H1 (cell line): ENCODE measurements at regions not wholly inside any gene's neighbourhood (a gene's known extent, or its start where the extent isn't known, plus 50 kb on each side); places are given as distances from the start of the nearest gene placed in this dataset.

Source experiments
- CTCF ChIA-PET: fragments of 300-600 bp; sonication (Branson Sonifier 250); formaldehyde crosslinking; loops from one replicate; lab custom pipeline; 2021; ENCODE audit not compliant: partially characterized antibody; lab: Charles Lee
- POLR2A ChIA-PET: fragments of 300-600 bp; sonication (Branson Sonifier 250); formaldehyde crosslinking; loops from one replicate; lab custom pipeline; 2021; ENCODE audit warnings: inconsistent platforms; ENCODE audit not compliant: partially characterized antibody; lab: Charles Lee
- DNase-seq, 2 experiments: peaks; one replicate each; pipeline versions ENCODE4 v3.0.0 to v3.0.0-alpha.2; 2010 to 2022; ENCODE audit warnings: low spot score in 2 of 2, low read depth in 1 of 2, mixed read lengths in 1 of 2
- FAIRE-seq: peaks from 2 replicates; lab custom pipeline; 2011; peaks lifted over from hg19 to GRCh38; lab: Jason Lieb, UNC
- H2AFZ ChIP-seq: 2 replicates; pipeline ENCODE4 v1.8.1; 2012; ENCODE audit warnings: low read length, inconsistent platforms
- H2AK5ac ChIP-seq: 2 replicates; pipeline ENCODE4 v1.6.1; 2013; ENCODE audit warnings: low read depth, low read length
- H2BK120ac ChIP-seq: replicated peaks from 2 replicates; pipeline ENCODE3; 2013; ENCODE audit warnings: low read depth, low read length, inconsistent platforms
- H2BK12ac ChIP-seq: 2 replicates; pipeline ENCODE4 v1.6.1; 2013; ENCODE audit warnings: low read depth, low read length
- H2BK15ac ChIP-seq: 2 replicates; pipeline ENCODE4 v1.6.1; 2013; ENCODE audit warnings: low read length
- H2BK20ac ChIP-seq: 2 replicates; pipeline ENCODE4 v1.6.1; 2013; ENCODE audit warnings: low read length
- H2BK5ac ChIP-seq: 2 replicates; pipeline ENCODE4 v1.6.1; 2013; ENCODE audit warnings: low read depth, low read length
- H3K14ac ChIP-seq: 2 replicates; pipeline ENCODE4 v1.6.1; 2013; ENCODE audit warnings: inconsistent platforms; ENCODE audit not compliant: insufficient read length
- H3K18ac ChIP-seq: 2 replicates; pipeline ENCODE4 v1.6.1; 2013; ENCODE audit warnings: low read length; ENCODE audit errors: extremely low read depth
- H3K23ac ChIP-seq: 2 replicates; pipeline ENCODE4 v1.6.1; 2013; ENCODE audit warnings: inconsistent platforms; ENCODE audit not compliant: insufficient read length
- H3K23me2 ChIP-seq: 2 replicates; pipeline ENCODE4 v1.6.1; 2013; ENCODE audit warnings: low read depth, low read length
- H3K27ac ChIP-seq: 2 replicates; pipeline ENCODE4 v1.6.1; 2011; ENCODE audit warnings: low read depth, low read length, inconsistent platforms
- H3K27me3 ChIP-seq, 4 experiments: replicated peaks in 1 of 4; 1 replicate in 1 of 4; 2 replicates in 3 of 4; pipeline versions ENCODE4 v1.6.1 to v1.8.1; 2011 to 2013; ENCODE audit warnings: low read length in 3 of 4, mild to moderate bottlenecking in 3 of 4, inconsistent platforms in 2 of 4, mixed read lengths in 2 of 4, moderate library complexity in 1 of 4; ENCODE audit not compliant: control insufficient read depth in 3 of 4, insufficient read depth in 3 of 4; ENCODE audit errors: extremely low read depth in 1 of 4
- H3K36me3 ChIP-seq, 4 experiments: 2 replicates each; pipeline versions ENCODE4 v1.6.1 to v1.8.1; 2011 to 2013; ENCODE audit warnings: mild to moderate bottlenecking in 4 of 4, low read length in 3 of 4, moderate library complexity in 2 of 4, control low read depth in 1 of 4, inconsistent platforms in 1 of 4; ENCODE audit not compliant: insufficient read depth in 4 of 4, control insufficient read depth in 2 of 4
- H3K4ac ChIP-seq: replicated peaks from 2 replicates; pipeline ENCODE3; 2013; ENCODE audit warnings: low read length, low read depth, mixed read lengths, inconsistent platforms; ENCODE audit not compliant: insufficient read length
- H3K4me1 ChIP-seq, 4 experiments: replicated peaks in 1 of 4; 1 replicate in 1 of 4; 2 replicates in 3 of 4; pipeline versions ENCODE4 v1.6.1 to v1.8.1; 2011 to 2013; ENCODE audit warnings: low read length in 3 of 4, inconsistent platforms in 2 of 4, mixed read lengths in 1 of 4; ENCODE audit not compliant: insufficient read depth in 4 of 4, control insufficient read depth in 3 of 4
- H3K4me2 ChIP-seq, 2 experiments: 2 replicates each; pipeline versions ENCODE4 v1.6.1 to v1.8.1; 2011 to 2013; ENCODE audit warnings: low read depth in 2 of 2, low read length in 2 of 2, control low read depth in 1 of 2, inconsistent platforms in 1 of 2, mild to moderate bottlenecking in 1 of 2; ENCODE audit not compliant: insufficient read depth in 1 of 2
- H3K4me3 ChIP-seq, 4 experiments: fragments of 200-600, 300-600 bp in 1 of 4; sonication (generic), shearing (Covaris generic), sonication (Bioruptor Twin) in 1 of 4; 2 replicates each; pipeline versions ENCODE4 v1.5.1 to v1.8.1; 2011 to 2016; ENCODE audit warnings: low read length in 4 of 4, low read depth in 3 of 4, control low read depth in 2 of 4, inconsistent platforms in 2 of 4, mild to moderate bottlenecking in 2 of 4, mixed read lengths in 1 of 4, moderate library complexity in 1 of 4; ENCODE audit not compliant: insufficient read depth in 2 of 4; ENCODE audit errors: extremely low read depth in 1 of 4
- H3K56ac ChIP-seq: replicated peaks from 2 replicates; pipeline ENCODE3; 2013; ENCODE audit warnings: low read depth, mild to moderate bottlenecking, mixed read lengths, low read length, inconsistent platforms; ENCODE audit not compliant: insufficient read length
- H3K79me1 ChIP-seq: 2 replicates; pipeline ENCODE4 v1.6.1; 2013; ENCODE audit warnings: low read depth, low read length, control low read depth
- H3K79me2 ChIP-seq, 2 experiments: 2 replicates each; pipeline versions ENCODE4 v1.6.1 to v1.8.1; 2012 to 2013; ENCODE audit warnings: low read length in 2 of 2, mild to moderate bottlenecking in 2 of 2, inconsistent platforms in 1 of 2; ENCODE audit not compliant: insufficient read depth in 2 of 2, control insufficient read depth in 1 of 2
- H3K9ac ChIP-seq, 4 experiments: replicated peaks in 1 of 4; 1 replicate in 1 of 4; 2 replicates in 3 of 4; pipeline versions ENCODE4 v1.6.1 to v1.8.1; 2011 to 2013; ENCODE audit warnings: low read depth in 3 of 4, low read length in 3 of 4, control low read depth in 2 of 4, mild to moderate bottlenecking in 2 of 4, moderate library complexity in 2 of 4, inconsistent platforms in 1 of 4; ENCODE audit errors: extremely low read depth in 1 of 4
- H3K9me3 ChIP-seq, 2 experiments: 2 replicates each; pipeline versions ENCODE4 v1.6.1 to v1.8.1; 2012 to 2013; ENCODE audit warnings: mild to moderate bottlenecking in 2 of 2, moderate library complexity in 2 of 2, control low read depth in 1 of 2, inconsistent platforms in 1 of 2, low read depth in 1 of 2, low read length in 1 of 2, mixed read lengths in 1 of 2; ENCODE audit not compliant: insufficient read depth in 2 of 2
- H4K20me1 ChIP-seq, 2 experiments: replicated peaks in 1 of 2; 2 replicates each; pipeline versions ENCODE3 to v1.8.1; 2011 to 2013; ENCODE audit warnings: inconsistent platforms in 2 of 2, low read length in 2 of 2, mild to moderate bottlenecking in 1 of 2; ENCODE audit not compliant: insufficient read depth in 2 of 2, control insufficient read depth in 1 of 2
- H4K5ac ChIP-seq: 2 replicates; pipeline ENCODE4 v1.6.1; 2013; ENCODE audit warnings: low read length, low read depth, mixed read lengths, inconsistent platforms; ENCODE audit not compliant: insufficient read length
- H4K8ac ChIP-seq: 2 replicates; pipeline ENCODE4 v1.8.0; 2013; ENCODE audit warnings: mild to moderate bottlenecking, moderate library complexity, low read length, inconsistent platforms; ENCODE audit not compliant: insufficient read depth; ENCODE audit errors: extremely low read depth
- H4K91ac ChIP-seq: replicated peaks from 2 replicates; pipeline ENCODE3; 2013; ENCODE audit warnings: low read length, mixed read lengths, inconsistent platforms; ENCODE audit not compliant: insufficient read length
- EGR1 ChIP-seq: IDR thresholded peaks from 2 replicates; pipeline ENCODE4 v1.6.1; 2011; ENCODE audit warnings: low read depth, low read length, borderline replicate concordance
- FOSL1 ChIP-seq: IDR thresholded peaks from 2 replicates; pipeline ENCODE4 v1.6.1; 2011; ENCODE audit warnings: mild to moderate bottlenecking, low read depth, low read length, moderate library complexity; ENCODE audit not compliant: insufficient read depth
- GABPA ChIP-seq: IDR thresholded peaks from 2 replicates; pipeline ENCODE4 v1.6.1; 2011; ENCODE audit warnings: mild to moderate bottlenecking, low read length, moderate library complexity, borderline replicate concordance; ENCODE audit not compliant: insufficient read depth
- GTF2F1 ChIP-seq: IDR thresholded peaks from 2 replicates; pipeline ENCODE4 v1.6.1; 2012; ENCODE audit warnings: low read depth, low read length, improper control_type of control experiment, borderline replicate concordance
- JUN ChIP-seq: IDR thresholded peaks from 2 replicates; pipeline ENCODE4 v1.6.1; 2011; ENCODE audit warnings: low read depth, mild to moderate bottlenecking, improper control_type of control experiment, low read length
- JUND ChIP-seq: IDR thresholded peaks from 2 replicates; pipeline ENCODE4 v1.6.1; 2011; ENCODE audit warnings: mild to moderate bottlenecking, improper control_type of control experiment, low read length
- TAF1 ChIP-seq: IDR thresholded peaks from 2 replicates; pipeline ENCODE4 v1.6.1; 2011; ENCODE audit warnings: mild to moderate bottlenecking, low read depth, low read length
- WGBS, 2 experiments: shearing (Covaris generic) in 1 of 2; methylation state at CpG; one replicate each; pipeline versions ENCODE4 v1.1.6 to v1.1.7; 2013 to 2015; ENCODE audit warnings: low lambda C conversion rate in 2 of 2, mixed read lengths in 2 of 2, inconsistent platforms in 1 of 2, low coverage in 1 of 2, missing lambda C conversion rate in 1 of 2; ENCODE audit not compliant: insufficient replicate concordance in 2 of 2, insufficient coverage in 1 of 2, insufficient read length in 1 of 2; ENCODE audit errors: extremely low coverage in 1 of 2, missing lambda C conversion rate in 1 of 2; 5-methylcytosine and 5-hydroxymethylcytosine counted together
- TF ChIP-seq, protein P1 (sequence below): IDR thresholded peaks from 2 replicates; pipeline ENCODE4 v1.6.1; 2011; ENCODE audit warnings: low read length, improper control_type of control experiment

DNA sequence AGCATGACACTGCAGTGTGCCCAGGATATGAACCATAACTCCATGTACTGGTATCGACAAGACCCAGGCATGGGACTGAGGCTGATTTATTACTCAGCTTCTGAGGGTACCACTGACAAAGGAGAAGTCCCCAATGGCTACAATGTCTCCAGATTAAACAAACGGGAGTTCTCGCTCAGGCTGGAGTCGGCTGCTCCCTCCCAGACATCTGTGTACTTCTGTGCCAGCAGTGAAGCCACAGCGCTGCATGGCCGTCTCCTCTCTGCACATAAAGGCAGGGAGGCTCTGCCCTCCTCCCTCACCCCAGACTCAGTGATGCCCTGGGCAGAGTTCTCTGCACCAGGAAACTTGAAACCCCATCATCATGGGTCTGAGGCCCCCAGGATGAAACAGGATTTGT is 70.7 kb upstream of the PRSS58 start:
- no peak overlapping the region for H2AFZ ChIP-seq
- H3K4me2 ChIP-seq = no peak overlapping the region
- DNase-seq (no peak), FAIRE-seq (no peak)
- H3K4me3 ChIP-seq = no peak overlapping the region
- no peaks in the 10 kb centered on the region for H3K79me2 ChIP-seq
- H2BK5ac ChIP-seq = no peak overlapping the region
- H3K14ac ChIP-seq = no peak overlapping the region
- no peak overlapping the region for H3K27ac ChIP-seq
- no peaks in the 10 kb centered on the region for H3K9me3 ChIP-seq
- CTCF ChIA-PET = interaction anchor here (1.8 to 8.7 kb wide), 2 partner anchors 25 to 207 kb away, joined by 3 to 116 read pairs; no protein-coding TSS in a partner anchor
- no peak overlapping the region for H2BK120ac ChIP-seq
- 93% methylated on average over 6 of the region's 6 CpGs; no CpG with 5 or more reads in 1 of the 2 experiments for WGBS, 2 experiments
- no peak overlapping the region; the same call in 1 of the 2 replicates for H4K8ac ChIP-seq
- H3K56ac ChIP-seq = no peak overlapping the region
- no peak overlapping the region for H2AK5ac ChIP-seq
- peaks cover 0 to 6% (median 1%) of the 10 kb centered on the region in 4 experiments; a peak in 4 of 7 replicates for H3K4me1 ChIP-seq
- H2BK20ac ChIP-seq = no peak overlapping the region
- H3K27me3 ChIP-seq = no peaks in the 10 kb centered on the region
- POLR2A ChIA-PET = no interaction called here
- no peak overlapping the region for H2BK15ac ChIP-seq
- no peak overlapping the region for H3K23ac ChIP-seq
- no peaks in the 10 kb centered on the region for H3K79me1 ChIP-seq
- no peak overlapping the region for H3K9ac ChIP-seq
- H2BK12ac ChIP-seq = no peak overlapping the region
- H3K18ac ChIP-seq = no peak overlapping the region
- no peaks in the 10 kb centered on the region; the same call in 1 of the 2 replicates for H3K23me2 ChIP-seq
- no peaks in the 10 kb centered on the region for H3K36me3 ChIP-seq
- H3K4ac ChIP-seq = no peak overlapping the region
- H4K5ac ChIP-seq = no peak overlapping the region
- H4K20me1 ChIP-seq = no peaks in the 10 kb centered on the region
- no peak overlapping the region for H4K91ac ChIP-seq
- TF ChIP-seq, protein P1, sequence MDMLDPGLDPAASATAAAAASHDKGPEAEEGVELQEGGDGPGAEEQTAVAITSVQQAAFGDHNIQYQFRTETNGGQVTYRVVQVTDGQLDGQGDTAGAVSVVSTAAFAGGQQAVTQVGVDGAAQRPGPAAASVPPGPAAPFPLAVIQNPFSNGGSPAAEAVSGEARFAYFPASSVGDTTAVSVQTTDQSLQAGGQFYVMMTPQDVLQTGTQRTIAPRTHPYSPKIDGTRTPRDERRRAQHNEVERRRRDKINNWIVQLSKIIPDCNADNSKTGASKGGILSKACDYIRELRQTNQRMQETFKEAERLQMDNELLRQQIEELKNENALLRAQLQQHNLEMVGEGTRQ = no peak
- TF ChIP-seq JUN = no peak
- no peak for TF ChIP-seq EGR1
- no peak for TF ChIP-seq GTF2F1
- TF ChIP-seq FOSL1 = no peak
- no peak for TF ChIP-seq JUND
- TF ChIP-seq GABPA = no peak
- TF ChIP-seq TAF1 = no peak
